ENCODE measurements at regions not wholly inside any gene's neighbourhood (a gene's known extent, or its start where the extent isn't known, plus 50 kb on each side); places are given as distances from the start of the nearest gene placed in this dataset.

DNA sequence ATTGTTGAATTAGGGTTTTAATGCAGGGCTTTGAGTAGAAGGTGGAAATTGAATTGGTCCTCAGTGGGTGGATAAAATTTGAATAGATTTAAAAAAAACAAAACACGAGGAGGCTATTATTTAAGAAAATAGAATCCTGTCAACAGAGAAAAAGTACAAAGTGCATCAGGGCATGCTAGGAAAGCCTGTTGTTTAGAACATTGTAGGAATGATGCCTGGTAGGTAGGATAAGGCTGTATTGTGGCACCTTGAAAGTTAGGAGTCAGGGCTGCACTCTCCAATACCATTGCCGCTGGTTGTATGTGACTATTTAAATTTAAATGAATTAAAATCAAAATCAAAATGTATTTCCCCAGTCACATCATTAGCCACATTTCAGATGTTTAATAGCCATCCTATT is 363.9 kb downstream of the UTRN start:
- Histone ChIP-seq H3K4me3 (ENCODE audit: low read length in 2 of 2) (no peak overlapping the region), H3K36me3 (ENCODE audit: control insufficient read depth in 2 of 2, insufficient read depth in 2 of 2, low read length in 1 of 2) (no peaks in the 10 kb centered on the region), H3K27ac (ENCODE audit: low read depth in 1 of 2, low read length in 1 of 2) (no peak overlapping the region), H3K4me1 (ENCODE audit: control insufficient read depth in 2 of 2, insufficient read depth in 2 of 2, low read length in 2 of 2) (no peaks in the 10 kb centered on the region), H3K27me3 (ENCODE audit: control insufficient read depth in 2 of 2, insufficient read depth in 1 of 2, low read length in 1 of 2) (no peaks in the 10 kb centered on the region), H3K9me3 (ENCODE audit: control insufficient read depth in 2 of 2, insufficient read depth in 1 of 2, low read length in 1 of 2) (no peaks in the 10 kb centered on the region)
- DNase-seq (ENCODE audit: low read depth in 6 of 9, low spot score in 9 of 9): no peak
- WGBS: 97% methylated on average over 2 of the region's 2 CpGs

DNA sequence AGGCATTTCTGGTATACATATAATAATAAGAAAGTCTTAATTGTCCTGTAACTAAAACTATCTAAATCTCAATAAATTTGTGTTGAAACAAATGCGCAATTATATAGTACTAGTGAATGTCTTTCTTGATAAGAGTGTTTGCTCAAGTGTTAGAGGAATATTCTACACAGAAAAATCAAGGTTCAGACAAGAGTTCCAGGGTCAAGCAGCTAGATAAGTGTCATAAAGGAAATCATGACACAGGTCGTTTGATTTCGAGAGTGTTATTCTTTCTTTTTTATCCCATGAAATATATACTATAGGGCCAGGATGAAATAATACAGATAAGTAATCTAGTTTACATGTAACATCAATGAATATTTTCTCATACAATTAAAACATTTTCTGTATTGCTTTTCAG is 366.1 kb downstream of the UTRN start:
- H3K9me3 ChIP-seq (ENCODE audit: control insufficient read depth in 2 of 2, insufficient read depth in 1 of 2, low read length in 1 of 2): no peaks in the 10 kb centered on the region
- no peak overlapping the region for H3K27ac ChIP-seq (ENCODE audit: low read depth in 1 of 2, low read length in 1 of 2)
- no peaks in the 10 kb centered on the region for H3K27me3 ChIP-seq (ENCODE audit: control insufficient read depth in 2 of 2, insufficient read depth in 1 of 2, low read length in 1 of 2)
- H3K36me3 ChIP-seq (ENCODE audit: control insufficient read depth in 2 of 2, insufficient read depth in 2 of 2, low read length in 1 of 2): no peaks in the 10 kb centered on the region
- H3K4me3 ChIP-seq (ENCODE audit: low read length in 2 of 2): no peak overlapping the region
- H3K4me1 ChIP-seq (ENCODE audit: control insufficient read depth in 2 of 2, insufficient read depth in 2 of 2, low read length in 2 of 2): no peaks in the 10 kb centered on the region
- WGBS: 97% methylated on average over 3 of the region's 3 CpGs
- no peak for DNase-seq (ENCODE audit: low read depth in 6 of 9, low spot score in 9 of 9)

GRCh38 chr6:144652292-144652891 is 367.3 kb downstream of the UTRN start:
- no peaks in the 10 kb centered on the region for H3K27me3 ChIP-seq (ENCODE audit: control insufficient read depth in 2 of 2, insufficient read depth in 1 of 2, low read length in 1 of 2)
- no peak overlapping the region for H3K4me3 ChIP-seq (ENCODE audit: low read length in 2 of 2)
- no peak for DNase-seq (ENCODE audit: low read depth in 6 of 9, low spot score in 9 of 9)
- H3K9me3 ChIP-seq (ENCODE audit: control insufficient read depth in 2 of 2, insufficient read depth in 1 of 2, low read length in 1 of 2): no peaks in the 10 kb centered on the region
- no peaks in the 10 kb centered on the region for H3K36me3 ChIP-seq (ENCODE audit: control insufficient read depth in 2 of 2, insufficient read depth in 2 of 2, low read length in 1 of 2)
- H3K27ac ChIP-seq (ENCODE audit: low read depth in 1 of 2, low read length in 1 of 2): no peak overlapping the region
- H3K4me1 ChIP-seq (ENCODE audit: control insufficient read depth in 2 of 2, insufficient read depth in 2 of 2, low read length in 2 of 2): no peaks in the 10 kb centered on the region
- WGBS: 98% methylated on average over 9 of the region's 9 CpGs

GRCh38 chr6:144653885-144654505 is 368.9 kb downstream of the UTRN start:
- Histone ChIP-seq H3K9me3 (ENCODE audit: control insufficient read depth in 2 of 2, insufficient read depth in 1 of 2, low read length in 1 of 2) (no peaks in the 10 kb centered on the region), H3K4me1 (ENCODE audit: control insufficient read depth in 2 of 2, insufficient read depth in 2 of 2, low read length in 2 of 2) (peaks cover 0 to 3% of the 10 kb centered on the region in 2 donors), H3K4me3 (ENCODE audit: low read length in 2 of 2) (no peak overlapping the region), H3K36me3 (ENCODE audit: control insufficient read depth in 2 of 2, insufficient read depth in 2 of 2, low read length in 1 of 2) (no peaks in the 10 kb centered on the region), H3K27me3 (ENCODE audit: control insufficient read depth in 2 of 2, insufficient read depth in 1 of 2, low read length in 1 of 2) (no peaks in the 10 kb centered on the region), H3K27ac (ENCODE audit: low read depth in 1 of 2, low read length in 1 of 2) (no peak overlapping the region)
- peak in 1 of 9 donors; percentile 21 for DNase-seq (ENCODE audit: low read depth in 6 of 9, low spot score in 9 of 9)
- WGBS: 78% methylated on average over 6 of the region's 6 CpGs

- Histone ChIP-seq H3K36me3 (ENCODE audit: control insufficient read depth in 2 of 2, insufficient read depth in 2 of 2, low read length in 1 of 2) (no peaks in the 10 kb centered on the region), H3K9me3 (ENCODE audit: control insufficient read depth in 2 of 2, insufficient read depth in 1 of 2, low read length in 1 of 2) (no peaks in the 10 kb centered on the region), H3K4me3 (ENCODE audit: low read length in 2 of 2) (no peak overlapping the region), H3K27me3 (ENCODE audit: control insufficient read depth in 2 of 2, insufficient read depth in 1 of 2, low read length in 1 of 2) (no peaks in the 10 kb centered on the region), H3K4me1 (ENCODE audit: control insufficient read depth in 2 of 2, insufficient read depth in 2 of 2, low read length in 2 of 2) (peaks cover 5 to 8% of the 10 kb centered on the region in 2 donors), H3K27ac (ENCODE audit: low read depth in 1 of 2, low read length in 1 of 2) (no peak overlapping the region)
- no peak for DNase-seq (ENCODE audit: low read depth in 6 of 9, low spot score in 9 of 9)
- WGBS: 93% methylated on average over 1 of the region's 1 CpG
Measured at GRCh38 chr6:144654506-144654905, 369.4 kb downstream of the UTRN start.

DNA sequence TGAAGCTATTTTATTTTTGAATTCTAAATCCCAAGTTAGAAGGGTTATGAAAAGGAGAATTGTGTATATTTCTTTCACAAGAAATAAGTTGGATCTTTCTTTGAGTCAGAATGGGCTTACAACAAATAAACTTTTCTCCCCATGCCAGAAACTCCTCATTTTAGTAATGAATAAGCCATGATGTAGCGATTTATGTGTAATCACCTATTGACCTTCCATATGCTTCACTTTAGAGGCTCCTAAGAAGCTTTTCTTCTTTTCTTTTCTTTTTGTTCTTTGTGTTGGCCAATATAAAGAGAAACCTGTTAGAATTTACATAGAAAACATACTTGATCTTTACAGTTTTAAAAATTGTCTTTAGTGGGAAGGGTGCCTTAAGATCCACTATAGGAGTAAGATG is 370.2 kb downstream of the UTRN start:
- peaks cover 6 to 14% of the 10 kb centered on the region in 2 donors for H3K4me1 ChIP-seq (ENCODE audit: control insufficient read depth in 2 of 2, insufficient read depth in 2 of 2, low read length in 2 of 2)
- DNase-seq (ENCODE audit: low read depth in 6 of 9, low spot score in 9 of 9): no peak
- H3K4me3 ChIP-seq (ENCODE audit: low read length in 2 of 2): no peak overlapping the region
- no peaks in the 10 kb centered on the region for H3K27me3 ChIP-seq (ENCODE audit: control insufficient read depth in 2 of 2, insufficient read depth in 1 of 2, low read length in 1 of 2)
- WGBS: 99% methylated on average over 1 of the region's 1 CpG
- no peaks in the 10 kb centered on the region for H3K36me3 ChIP-seq (ENCODE audit: control insufficient read depth in 2 of 2, insufficient read depth in 2 of 2, low read length in 1 of 2)
- H3K9me3 ChIP-seq (ENCODE audit: control insufficient read depth in 2 of 2, insufficient read depth in 1 of 2, low read length in 1 of 2): no peaks in the 10 kb centered on the region
- no peak overlapping the region for H3K27ac ChIP-seq (ENCODE audit: low read depth in 1 of 2, low read length in 1 of 2)

GRCh38 chr6:144657691-144658090 is 372.6 kb downstream of the UTRN start:
- WGBS: 98% methylated on average over 2 of the region's 2 CpGs
- DNase-seq (ENCODE audit: low read depth in 6 of 9, low spot score in 9 of 9): no peak
- Histone ChIP-seq H3K9me3 (ENCODE audit: control insufficient read depth in 2 of 2, insufficient read depth in 1 of 2, low read length in 1 of 2) (no peaks in the 10 kb centered on the region), H3K4me1 (ENCODE audit: control insufficient read depth in 2 of 2, insufficient read depth in 2 of 2, low read length in 2 of 2) (peaks cover 6 to 20% of the 10 kb centered on the region in 2 donors), H3K27ac (ENCODE audit: low read depth in 1 of 2, low read length in 1 of 2) (no peak overlapping the region), H3K27me3 (ENCODE audit: control insufficient read depth in 2 of 2, insufficient read depth in 1 of 2, low read length in 1 of 2) (no peaks in the 10 kb centered on the region), H3K36me3 (ENCODE audit: control insufficient read depth in 2 of 2, insufficient read depth in 2 of 2, low read length in 1 of 2) (no peaks in the 10 kb centered on the region), H3K4me3 (ENCODE audit: low read length in 2 of 2) (no peak overlapping the region)

- no peaks in the 10 kb centered on the region for H3K27me3 ChIP-seq (ENCODE audit: control insufficient read depth in 2 of 2, insufficient read depth in 1 of 2, low read length in 1 of 2)
- peaks cover 6 to 20% of the 10 kb centered on the region in 2 donors for H3K4me1 ChIP-seq (ENCODE audit: control insufficient read depth in 2 of 2, insufficient read depth in 2 of 2, low read length in 2 of 2)
- WGBS: 64% methylated on average over 14 of the region's 14 CpGs
- no peaks in the 10 kb centered on the region for H3K36me3 ChIP-seq (ENCODE audit: control insufficient read depth in 2 of 2, insufficient read depth in 2 of 2, low read length in 1 of 2)
- no peak overlapping the region for H3K4me3 ChIP-seq (ENCODE audit: low read length in 2 of 2)
- peak in 3 of 9 donors; percentile 10 to 41 (median 18) for DNase-seq (ENCODE audit: low read depth in 6 of 9, low spot score in 9 of 9)
- peak overlapping the region in 1 of 2 donors; percentile 68 for H3K27ac ChIP-seq (ENCODE audit: low read depth in 1 of 2, low read length in 1 of 2)
- H3K9me3 ChIP-seq (ENCODE audit: control insufficient read depth in 2 of 2, insufficient read depth in 1 of 2, low read length in 1 of 2): no peaks in the 10 kb centered on the region
Measured at GRCh38 chr6:144659202-144660182, 374.4 kb downstream of the UTRN start.

- Histone ChIP-seq H3K4me3 (ENCODE audit: low read length in 2 of 2) (no peak overlapping the region), H3K36me3 (ENCODE audit: control insufficient read depth in 2 of 2, insufficient read depth in 2 of 2, low read length in 1 of 2) (no peaks in the 10 kb centered on the region), H3K4me1 (ENCODE audit: control insufficient read depth in 2 of 2, insufficient read depth in 2 of 2, low read length in 2 of 2) (peaks cover 6 to 20% of the 10 kb centered on the region in 2 donors), H3K9me3 (ENCODE audit: control insufficient read depth in 2 of 2, insufficient read depth in 1 of 2, low read length in 1 of 2) (no peaks in the 10 kb centered on the region), H3K27ac (ENCODE audit: low read depth in 1 of 2, low read length in 1 of 2) (no peak overlapping the region), H3K27me3 (ENCODE audit: control insufficient read depth in 2 of 2, insufficient read depth in 1 of 2, low read length in 1 of 2) (no peaks in the 10 kb centered on the region)
- 91% methylated on average over 7 of the region's 7 CpGs for WGBS
- DNase-seq (ENCODE audit: low read depth in 6 of 9, low spot score in 9 of 9): no peak
Measured at GRCh38 chr6:144660561-144661115, 375.5 kb downstream of the UTRN start.
